Hepatocyte (in vitro differentiated cells): ENCODE measurements at regions not wholly inside any gene's neighbourhood (a gene's known extent, or its start where the extent isn't known, plus 50 kb on each side); places are given as distances from the start of the nearest gene placed in this dataset.

Experiments used
- DNase-seq: peaks from one replicate; pipeline ENCODE4 v3.0.0-alpha.2; 2016; ENCODE audit warnings: low spot score
- H2AFZ ChIP-seq: fragments of 200-600 bp; sonication (generic); 2 replicates; pipeline ENCODE4 v1.6.0; 2016; ENCODE audit warnings: antibody characterized with exemption, mild to moderate bottlenecking
- H3K27ac ChIP-seq: fragments of 200-600 bp; sonication (generic); 2 replicates; pipeline ENCODE4 v1.5.1; 2016; ENCODE audit warnings: mild to moderate bottlenecking
- H3K27me3 ChIP-seq: fragments of 200-600 bp; sonication (generic); 2 replicates; pipeline ENCODE4 v1.6.1; 2016
- H3K36me3 ChIP-seq: fragments of 200-600 bp; sonication (generic); replicated peaks from 2 replicates; pipeline ENCODE4 v1.5.1; 2016; ENCODE audit warnings: low read depth; ENCODE audit not compliant: insufficient read depth
- H3K4me1 ChIP-seq: fragments of 200-600 bp; sonication (generic); 2 replicates; pipeline ENCODE4 v1.5.1; 2016; ENCODE audit warnings: mild to moderate bottlenecking, moderate library complexity; ENCODE audit not compliant: insufficient read depth
- H3K4me2 ChIP-seq: fragments of 200-600 bp; sonication (generic); 2 replicates; pipeline ENCODE4 v1.6.0; 2016
- H3K4me3 ChIP-seq: fragments of 200-600 bp; sonication (generic); 2 replicates; pipeline ENCODE4 v1.5.1; 2016; ENCODE audit warnings: mild to moderate bottlenecking
- H3K79me2 ChIP-seq: fragments of 200-600 bp; sonication (generic); 2 replicates; pipeline ENCODE4 v1.6.0; 2017; ENCODE audit warnings: mild to moderate bottlenecking
- H3K9me2 ChIP-seq: fragments of 200-600 bp; sonication (generic); replicated peaks from 2 replicates; pipeline ENCODE4 v1.6.0; 2017; ENCODE audit warnings: mild to moderate bottlenecking; ENCODE audit not compliant: insufficient read depth
- H3K9me3 ChIP-seq: fragments of 200-600 bp; sonication (generic); 2 replicates; pipeline ENCODE4 v1.5.1; 2016; ENCODE audit warnings: low read depth, mild to moderate bottlenecking
- H4K20me1 ChIP-seq: fragments of 200-600 bp; sonication (generic); 2 replicates; pipeline ENCODE4 v1.6.0; 2016; ENCODE audit warnings: mild to moderate bottlenecking; ENCODE audit not compliant: insufficient read depth, poor library complexity, severe bottlenecking
- CTCF ChIP-seq: fragments of 200-600 bp; sonication (generic); IDR thresholded peaks from 2 replicates; pipeline ENCODE4 v1.5.1; 2016; ENCODE audit warnings: antibody characterized with exemption, mild to moderate bottlenecking; ENCODE audit not compliant: poor library complexity
- EZH2 ChIP-seq: fragments of 200-600 bp; sonication (generic); IDR thresholded peaks from 2 replicates; pipeline ENCODE4 v1.6.1; 2016; ENCODE audit warnings: antibody characterized with exemption, mild to moderate bottlenecking, borderline replicate concordance
- EZH2phosphoT487 ChIP-seq: fragments of 200-600 bp; sonication (generic); IDR thresholded peaks from one replicate; pipeline ENCODE4 v1.6.1; 2018; ENCODE audit warnings: antibody characterized with exemption, mild to moderate bottlenecking, low read depth, moderate library complexity; ENCODE audit not compliant: unreplicated experiment, severe bottlenecking
- WGBS: methylation state at CpG from one replicate; pipeline ENCODE4 v1.1.6; 2016; ENCODE audit warnings: low lambda C conversion rate; ENCODE audit errors: missing lambda C conversion rate; 5-methylcytosine and 5-hydroxymethylcytosine counted together

GRCh38 chr6:82095091-82095490 lies 152.5 kb downstream of the IBTK start:
- DNase-seq: no peak
- WGBS: 75% methylated on average over 5 of the region's 5 CpGs
- H3K27me3 ChIP-seq: no peaks in the 10 kb centered on the region
- H3K79me2 ChIP-seq: no peaks in the 10 kb centered on the region
- no peak overlapping the region for H3K4me2 ChIP-seq
- TF ChIP-seq EZH2 (no peak), EZH2phosphoT487 (no peak), CTCF (no peak)
- H3K9me3 ChIP-seq: no peaks in the 10 kb centered on the region
- no peaks in the 10 kb centered on the region for H4K20me1 ChIP-seq
- no peak overlapping the region for H3K4me3 ChIP-seq
- no peaks in the 10 kb centered on the region for H3K9me2 ChIP-seq
- H3K36me3 ChIP-seq: no peaks in the 10 kb centered on the region
- H2AFZ ChIP-seq: no peak overlapping the region
- H3K27ac ChIP-seq: no peak overlapping the region
- no peaks in the 10 kb centered on the region for H3K4me1 ChIP-seq

- no peaks in the 10 kb centered on the region for H3K27me3 ChIP-seq
- H3K9me3 ChIP-seq: no peaks in the 10 kb centered on the region
- H3K4me3 ChIP-seq: no peak overlapping the region
- no peaks in the 10 kb centered on the region for H3K79me2 ChIP-seq
- H3K36me3 ChIP-seq: no peaks in the 10 kb centered on the region
- H3K27ac ChIP-seq: no peak overlapping the region
- TF ChIP-seq CTCF (no peak), EZH2 (no peak), EZH2phosphoT487 (no peak)
- H3K9me2 ChIP-seq: no peaks in the 10 kb centered on the region
- no peaks in the 10 kb centered on the region for H3K4me1 ChIP-seq
- H4K20me1 ChIP-seq: no peaks in the 10 kb centered on the region
- WGBS: 71% methylated on average over 4 of the region's 4 CpGs
- DNase-seq: no peak
- no peak overlapping the region for H3K4me2 ChIP-seq
- no peak overlapping the region for H2AFZ ChIP-seq
Measured at GRCh38 chr6:82094166-82094806, 153.3 kb downstream of the IBTK start.

- Histone ChIP-seq H3K9me2 (no peaks in the 10 kb centered on the region), H4K20me1 (no peaks in the 10 kb centered on the region), H3K4me2 (no peak overlapping the region)
Measured at GRCh38 chr6:82088978-82089771, 158.4 kb downstream of the IBTK start.

More at GRCh38 chr6:82088978-82089771, 158.4 kb downstream of the IBTK start:
- no peaks in the 10 kb centered on the region for H3K9me3 ChIP-seq
- H3K27ac ChIP-seq: no peak overlapping the region
- no peaks in the 10 kb centered on the region for H3K4me1 ChIP-seq
- H3K27me3 ChIP-seq: no peaks in the 10 kb centered on the region
- no peak for DNase-seq
- no peaks in the 10 kb centered on the region for H3K79me2 ChIP-seq
- H2AFZ ChIP-seq: no peak overlapping the region
- H3K4me3 ChIP-seq: no peak overlapping the region
- TF ChIP-seq EZH2phosphoT487 (no peak), CTCF (no peak), EZH2 (no peak)
- no peaks in the 10 kb centered on the region for H3K36me3 ChIP-seq
- 97% methylated on average over 4 of the region's 4 CpGs for WGBS
